Endothelial cell of umbilical vein (primary cell): ENCODE measurements at regions not wholly inside any gene's neighbourhood (a gene's known extent, or its start where the extent isn't known, plus 50 kb on each side); places are given as distances from the start of the nearest gene placed in this dataset.

Experiments
- BruUV-seq: library from RNA; stranded (reverse); fragments of 400-500 nt; replicated peaks from 2 replicates; lab custom pipeline; 2021; lab: Mats Ljungman, UMichigan
- CTCF ChIA-PET: fragments of 300-600, 350-600 bp; sonication (Branson Sonifier 250); formaldehyde crosslinking; loops from one replicate; lab custom pipeline; 2021; ENCODE audit warnings: antibody characterized with exemption, inconsistent platforms; lab: Charles Lee
- POLR2A ChIA-PET: fragments of 300-600, 350-600 bp; sonication (Branson Sonifier 250); formaldehyde crosslinking; loops from one replicate; lab custom pipeline; 2021; ENCODE audit warnings: antibody characterized with exemption, inconsistent platforms; lab: Charles Lee
- DNase-seq: peaks from one replicate; pipeline ENCODE4 v3.0.0-alpha.2; 2011; ENCODE audit warnings: low read depth, low spot score
- FAIRE-seq: peaks from 2 replicates; lab custom pipeline; 2011; peaks lifted over from hg19 to GRCh38; lab: Jason Lieb, UNC
- H2AFZ ChIP-seq: 2 replicates; pipeline ENCODE4 v1.6.0; 2012; ENCODE audit warnings: low read depth, low read length, control low read depth, inconsistent platforms
- H3K27ac ChIP-seq: 2 replicates; pipeline ENCODE4 v1.5.1; 2011; ENCODE audit warnings: low read depth, mild to moderate bottlenecking, control low read depth, low read length, moderate library complexity; ENCODE audit not compliant: insufficient read depth
- H3K27me3 ChIP-seq, 2 experiments: 2 replicates each; pipeline versions ENCODE4 v1.6.0 to v1.6.1; 2011; ENCODE audit warnings: low read length in 2 of 2, mixed read lengths in 1 of 2; ENCODE audit not compliant: control insufficient read depth in 2 of 2, insufficient read depth in 2 of 2
- H3K36me3 ChIP-seq, 2 experiments: 2 replicates in 1 of 2; 3 replicates in 1 of 2; pipeline ENCODE4 v1.5.1; 2011; ENCODE audit warnings: low read length in 2 of 2, mild to moderate bottlenecking in 1 of 2, moderate library complexity in 1 of 2; ENCODE audit not compliant: control insufficient read depth in 2 of 2, insufficient read depth in 2 of 2; ENCODE audit errors: extremely low read depth in 1 of 2
- H3K4me1 ChIP-seq: 3 replicates; pipeline ENCODE4 v1.5.1; 2011; ENCODE audit warnings: mild to moderate bottlenecking, low read length; ENCODE audit not compliant: control insufficient read depth, insufficient read depth; ENCODE audit errors: extremely low read depth
- H3K4me2 ChIP-seq: 2 replicates; pipeline ENCODE4 v1.6.1; 2011; ENCODE audit warnings: low read length, control low read depth, mixed read lengths; ENCODE audit not compliant: insufficient read depth
- H3K4me3 ChIP-seq, 3 experiments: fragments of 200-600 bp in 1 of 3; sonication (generic), shearing (Covaris generic) in 1 of 3; replicated peaks in 1 of 3; 2 replicates each; pipeline ENCODE4 v1.5.1; 2011 to 2016; ENCODE audit warnings: control low read depth in 3 of 3, low read length in 3 of 3, mild to moderate bottlenecking in 2 of 3, inconsistent platforms in 1 of 3, low read depth in 1 of 3, moderate library complexity in 1 of 3; ENCODE audit not compliant: insufficient read depth in 1 of 3
- H3K79me2 ChIP-seq: 2 replicates; pipeline ENCODE4 v1.6.0; 2012; ENCODE audit warnings: low read length, inconsistent platforms; ENCODE audit not compliant: control insufficient read depth, insufficient read depth
- H3K9ac ChIP-seq: replicated peaks from 2 replicates; pipeline ENCODE3; 2011; ENCODE audit warnings: low read length, control low read depth; ENCODE audit not compliant: insufficient read depth; ENCODE audit errors: extremely low read depth
- H3K9me1 ChIP-seq: replicated peaks from 3 replicates; pipeline ENCODE4 v1.6.0; 2011; ENCODE audit warnings: mild to moderate bottlenecking, low read length; ENCODE audit not compliant: control insufficient read depth, insufficient read depth; ENCODE audit errors: extremely low read depth
- H3K9me3 ChIP-seq: replicated peaks from 2 replicates; pipeline ENCODE4 v1.5.1; 2012; ENCODE audit warnings: low read length, inconsistent platforms; ENCODE audit not compliant: control insufficient read depth, insufficient read depth
- H4K20me1 ChIP-seq: replicated peaks from 2 replicates; pipeline ENCODE3; 2011; ENCODE audit warnings: mild to moderate bottlenecking, low read length; ENCODE audit not compliant: control insufficient read depth, insufficient read depth; ENCODE audit errors: extremely low read depth
- EZH2 ChIP-seq: IDR thresholded peaks from 2 replicates; pipeline ENCODE4 v1.6.1; 2012; ENCODE audit warnings: borderline replicate concordance, low read depth, mild to moderate bottlenecking, moderate library complexity, low read length, inconsistent platforms; ENCODE audit not compliant: severe bottlenecking
- FOS ChIP-seq: IDR thresholded peaks from 2 replicates; pipeline ENCODE4 v1.6.1; 2011; ENCODE audit warnings: mild to moderate bottlenecking, low read length, moderate library complexity, borderline replicate concordance; ENCODE audit not compliant: insufficient read depth
- GATA2 ChIP-seq: IDR thresholded peaks from 2 replicates; pipeline ENCODE4 v1.7.0; 2011; ENCODE audit warnings: low read depth, mild to moderate bottlenecking, moderate library complexity, mixed read lengths, low read length; ENCODE audit not compliant: insufficient read length, insufficient read depth
- JUN ChIP-seq: IDR thresholded peaks from 2 replicates; pipeline ENCODE4 v1.6.1; 2011; ENCODE audit warnings: borderline replicate concordance, low read depth; ENCODE audit not compliant: insufficient read length, insufficient read depth
- MYC ChIP-seq: IDR thresholded peaks from one replicate; pipeline ENCODE4 v1.6.1; 2011; ENCODE audit warnings: mild to moderate bottlenecking, low read depth, low read length
- POLR2A ChIP-seq: IDR thresholded peaks from 2 replicates; pipeline ENCODE4 v1.6.1; 2012; ENCODE audit warnings: low read depth, mild to moderate bottlenecking, control low read depth, low read length
- POLR2AphosphoS5 ChIP-seq: IDR thresholded peaks from 2 replicates; pipeline ENCODE4 v1.6.1; 2012; ENCODE audit warnings: low read depth, mild to moderate bottlenecking, control low read depth, low read length, moderate library complexity; ENCODE audit not compliant: insufficient read depth
- dilution Hi-C: fragments of 300-500 bp; cut with MboI; formaldehyde crosslinking; loops from one replicate; pipeline ENCODE4 v1.15.0; 2019; ENCODE audit warnings: low sequenced_read_pairs; ENCODE audit not compliant: extremely low pct_ligation_motif_present
- intact Hi-C: fragments of 100-400 bp; cut with micrococcal nuclease; formaldehyde crosslinking; loops from one replicate; pipeline ENCODE4 v1.10.0; 2022
- TF ChIP-seq, protein P1 (sequence below), 2 donors: IDR thresholded peaks; 1 replicate in 1 of 2; 2 replicates in 1 of 2; pipeline ENCODE4 v1.5.1; 2011; ENCODE audit warnings: low read length in 2 of 2, mild to moderate bottlenecking in 2 of 2, moderate library complexity in 2 of 2, control low read depth in 1 of 2, inconsistent platforms in 1 of 2, low read depth in 1 of 2; ENCODE audit not compliant: insufficient read depth in 1 of 2; ENCODE audit errors: extremely low read depth in 1 of 2
- TF ChIP-seq, protein P2 (sequence below): IDR thresholded peaks from 2 replicates; pipeline ENCODE4 v1.6.1; 2011; ENCODE audit not compliant: insufficient read depth, insufficient read length

DNA sequence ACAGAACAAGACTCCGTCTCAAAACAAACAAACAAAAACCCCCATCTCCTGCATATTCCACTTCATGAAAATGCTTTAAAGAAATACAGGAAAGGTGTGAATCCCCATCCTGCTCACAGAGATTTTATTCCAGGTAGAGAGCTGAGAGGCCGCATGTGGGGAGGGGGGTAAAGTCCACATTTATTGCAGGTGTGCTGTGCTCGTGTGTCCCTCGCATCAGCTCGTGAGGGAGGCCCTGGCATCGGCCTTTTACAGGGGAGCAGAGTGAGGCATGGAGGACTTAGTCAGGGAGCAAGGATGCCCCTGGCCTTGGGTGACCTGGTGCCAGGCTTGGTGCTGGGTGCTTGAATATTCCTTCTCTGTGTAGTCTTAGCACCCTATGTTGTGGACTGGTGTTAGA lies 413.5 kb upstream of the C2CD4B start:
- Histone ChIP-seq H3K4me1 (no peaks in the 10 kb centered on the region), H3K4me3 (no peak overlapping the region), H3K9me1 (no peaks in the 10 kb centered on the region), H3K27me3 (peaks cover 0 to 4% of the 10 kb centered on the region in 2 experiments), H3K79me2 (no peaks in the 10 kb centered on the region), H3K9ac (no peak overlapping the region), H2AFZ (no peak overlapping the region), H3K36me3 (no peaks in the 10 kb centered on the region), H3K27ac (no peak overlapping the region), H3K9me3 (no peaks in the 10 kb centered on the region), H3K4me2 (no peak overlapping the region), H4K20me1 (no peaks in the 10 kb centered on the region)
- no peak for TF ChIP-seq POLR2AphosphoS5
- no peak for TF ChIP-seq POLR2A
- TF ChIP-seq, protein P1, sequence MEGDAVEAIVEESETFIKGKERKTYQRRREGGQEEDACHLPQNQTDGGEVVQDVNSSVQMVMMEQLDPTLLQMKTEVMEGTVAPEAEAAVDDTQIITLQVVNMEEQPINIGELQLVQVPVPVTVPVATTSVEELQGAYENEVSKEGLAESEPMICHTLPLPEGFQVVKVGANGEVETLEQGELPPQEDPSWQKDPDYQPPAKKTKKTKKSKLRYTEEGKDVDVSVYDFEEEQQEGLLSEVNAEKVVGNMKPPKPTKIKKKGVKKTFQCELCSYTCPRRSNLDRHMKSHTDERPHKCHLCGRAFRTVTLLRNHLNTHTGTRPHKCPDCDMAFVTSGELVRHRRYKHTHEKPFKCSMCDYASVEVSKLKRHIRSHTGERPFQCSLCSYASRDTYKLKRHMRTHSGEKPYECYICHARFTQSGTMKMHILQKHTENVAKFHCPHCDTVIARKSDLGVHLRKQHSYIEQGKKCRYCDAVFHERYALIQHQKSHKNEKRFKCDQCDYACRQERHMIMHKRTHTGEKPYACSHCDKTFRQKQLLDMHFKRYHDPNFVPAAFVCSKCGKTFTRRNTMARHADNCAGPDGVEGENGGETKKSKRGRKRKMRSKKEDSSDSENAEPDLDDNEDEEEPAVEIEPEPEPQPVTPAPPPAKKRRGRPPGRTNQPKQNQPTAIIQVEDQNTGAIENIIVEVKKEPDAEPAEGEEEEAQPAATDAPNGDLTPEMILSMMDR (IDR thresholded peaks at IDR 0.05; ENCODE audit: extremely low read depth in 1 of 2, insufficient read depth in 1 of 2, low read depth in 1 of 2, low read length in 2 of 2), result no peak
- TF ChIP-seq MYC, result no peak
- no peak for TF ChIP-seq GATA2
- TF ChIP-seq FOS, result no peak
- TF ChIP-seq JUN, result no peak
- no peak for TF ChIP-seq EZH2
- TF ChIP-seq, protein P2, sequence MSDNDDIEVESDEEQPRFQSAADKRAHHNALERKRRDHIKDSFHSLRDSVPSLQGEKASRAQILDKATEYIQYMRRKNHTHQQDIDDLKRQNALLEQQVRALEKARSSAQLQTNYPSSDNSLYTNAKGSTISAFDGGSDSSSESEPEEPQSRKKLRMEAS, result no peak
- FAIRE-seq, result no peak
- dilution Hi-C loops (no loop called here), intact Hi-C loops (no loop called here)
- CTCF ChIA-PET, result no interaction called here
- no TSS peak for BruUV-seq
- no peak for DNase-seq
- POLR2A ChIA-PET, result no interaction called here
